ENCODE measurements at regions not wholly inside any gene's neighbourhood (a gene's known extent, or its start where the extent isn't known, plus 50 kb on each side); places are given as distances from the start of the nearest gene placed in this dataset.

- TF ChIP-seq, protein P1, sequence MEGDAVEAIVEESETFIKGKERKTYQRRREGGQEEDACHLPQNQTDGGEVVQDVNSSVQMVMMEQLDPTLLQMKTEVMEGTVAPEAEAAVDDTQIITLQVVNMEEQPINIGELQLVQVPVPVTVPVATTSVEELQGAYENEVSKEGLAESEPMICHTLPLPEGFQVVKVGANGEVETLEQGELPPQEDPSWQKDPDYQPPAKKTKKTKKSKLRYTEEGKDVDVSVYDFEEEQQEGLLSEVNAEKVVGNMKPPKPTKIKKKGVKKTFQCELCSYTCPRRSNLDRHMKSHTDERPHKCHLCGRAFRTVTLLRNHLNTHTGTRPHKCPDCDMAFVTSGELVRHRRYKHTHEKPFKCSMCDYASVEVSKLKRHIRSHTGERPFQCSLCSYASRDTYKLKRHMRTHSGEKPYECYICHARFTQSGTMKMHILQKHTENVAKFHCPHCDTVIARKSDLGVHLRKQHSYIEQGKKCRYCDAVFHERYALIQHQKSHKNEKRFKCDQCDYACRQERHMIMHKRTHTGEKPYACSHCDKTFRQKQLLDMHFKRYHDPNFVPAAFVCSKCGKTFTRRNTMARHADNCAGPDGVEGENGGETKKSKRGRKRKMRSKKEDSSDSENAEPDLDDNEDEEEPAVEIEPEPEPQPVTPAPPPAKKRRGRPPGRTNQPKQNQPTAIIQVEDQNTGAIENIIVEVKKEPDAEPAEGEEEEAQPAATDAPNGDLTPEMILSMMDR (IDR thresholded peaks at IDR 0.05), result no peak
Measured at GRCh38 chr3:163587342-163587741, 1491.0 kb downstream of the SI start.

DNA sequence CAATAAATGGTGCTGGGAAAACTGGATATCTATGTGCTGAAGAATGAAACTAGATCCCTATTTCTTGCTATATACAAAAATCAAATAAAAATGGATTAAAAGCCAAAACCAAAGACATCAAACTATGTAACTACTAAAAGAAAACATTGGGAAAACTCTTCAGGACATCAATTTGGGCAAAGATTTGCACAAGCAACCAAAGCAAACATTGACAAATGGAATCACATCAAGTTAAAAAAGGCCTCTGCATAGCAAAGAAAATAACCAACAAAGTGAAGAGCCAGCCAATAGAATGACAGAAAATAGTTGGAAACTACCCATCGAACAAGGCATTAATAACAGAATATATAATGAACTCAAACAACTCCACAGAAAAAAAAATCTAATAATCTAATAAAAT, 1495.3 kb downstream of the SI start:
- TF ChIP-seq, protein P1 (IDR thresholded peaks at IDR 0.05), result no peak

DNA sequence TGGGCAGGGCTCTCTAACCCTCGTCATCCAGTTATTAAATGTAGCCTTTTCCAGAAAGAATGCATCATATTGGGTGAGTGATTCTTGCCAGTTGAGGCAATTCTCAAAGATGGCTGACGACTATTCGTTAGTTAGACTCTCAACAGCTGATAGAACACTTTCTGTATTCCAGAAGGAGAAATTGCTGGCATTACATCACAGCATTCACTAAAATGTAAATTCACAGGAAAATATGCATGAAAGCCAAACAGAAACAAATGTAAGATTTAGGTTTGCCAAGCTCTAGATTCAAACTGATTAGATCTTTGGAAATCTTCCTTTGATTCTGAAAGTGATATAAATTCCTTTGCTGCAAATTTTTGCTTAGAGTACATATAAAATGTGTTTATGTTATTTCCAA, 1501.0 kb downstream of the SI start:
- TF ChIP-seq, protein P1 (IDR thresholded peaks at IDR 0.05), result no peak

DNA sequence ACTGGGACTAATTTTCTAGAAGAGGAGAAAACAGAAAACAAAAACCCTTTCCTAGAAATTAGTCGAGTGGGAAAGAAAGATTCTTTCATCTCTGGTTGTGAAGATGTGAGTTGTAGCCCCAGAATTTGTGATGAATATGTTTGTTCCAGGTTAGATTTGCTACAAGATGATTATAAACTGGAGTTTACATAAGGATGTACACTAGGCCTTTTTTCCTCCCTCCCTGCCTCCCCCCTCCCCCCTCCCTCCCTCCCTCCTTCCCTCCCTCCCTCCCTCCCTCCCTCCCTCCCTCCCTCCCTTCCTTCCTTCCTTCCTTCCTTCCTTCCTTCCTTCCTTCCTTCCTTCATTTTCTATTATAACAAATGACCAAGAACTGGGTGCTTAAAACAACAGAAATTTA, 1502.0 kb downstream of the SI start:
- TF ChIP-seq, protein P1 (IDR thresholded peaks at IDR 0.05), result no peak

GRCh38 chr3:163573324-163573723, 1505.0 kb downstream of the SI start:
- TF ChIP-seq, protein P1 (IDR thresholded peaks at IDR 0.05), result no peak

DNA sequence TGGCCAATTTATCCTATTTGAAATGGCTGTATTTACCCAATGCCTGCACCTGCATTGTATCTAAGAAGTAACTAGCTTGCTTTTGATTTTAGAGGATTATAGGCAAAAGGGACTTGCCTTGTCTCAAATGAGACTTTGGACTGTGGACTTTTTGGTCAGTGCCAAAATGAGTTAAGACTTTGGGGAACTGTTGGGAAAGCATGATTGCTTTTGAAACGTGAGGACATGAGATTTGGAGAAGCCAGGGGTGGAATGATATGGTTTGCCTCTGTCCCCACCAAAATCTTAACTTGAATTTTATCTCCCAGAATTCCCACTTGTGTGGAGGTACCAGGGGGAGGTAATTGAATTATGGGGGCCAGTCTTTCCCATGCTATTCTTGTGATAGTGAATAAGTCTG, 1505.4 kb downstream of the SI start:
- TF ChIP-seq, protein P1 (IDR thresholded peaks at IDR 0.05), result no peak

DNA sequence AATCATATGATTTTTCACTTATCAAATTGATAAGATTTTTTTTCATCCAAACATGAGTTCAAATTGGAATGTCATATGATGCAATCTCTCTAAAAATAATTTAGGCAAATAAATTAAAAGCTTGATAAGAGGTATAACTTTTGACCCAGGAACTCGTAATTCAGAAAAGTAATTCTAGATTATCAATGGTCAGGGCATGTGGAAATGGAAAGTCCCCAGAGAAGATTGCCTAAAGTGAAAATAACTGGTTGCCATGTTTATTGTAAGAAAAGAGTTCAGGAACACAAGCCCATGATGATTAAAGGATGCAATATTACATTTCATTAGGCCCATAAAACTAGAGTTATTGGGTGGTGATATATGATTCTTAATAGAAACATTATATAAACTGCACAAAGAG, 1514.8 kb downstream of the SI start:
- TF ChIP-seq, protein P1 (IDR thresholded peaks at IDR 0.05), result no peak

GRCh38 chr3:163562625-163563024, 1515.7 kb downstream of the SI start:
- TF ChIP-seq, protein P1 (IDR thresholded peaks at IDR 0.05), result no peak
